GM12892 (cell line): ENCODE measurements at regions not wholly inside any gene's neighbourhood (a gene's known extent, or its start where the extent isn't known, plus 50 kb on each side); places are given as distances from the start of the nearest gene placed in this dataset.

Experiments
- DNase-seq: peaks from one replicate; pipeline ENCODE4 v3.0.0; 2011; ENCODE audit not compliant: insufficient read length
- FAIRE-seq: peaks from 2 replicates; lab custom pipeline; 2011; peaks lifted over from hg19 to GRCh38; lab: Jason Lieb, UNC
- POLR2A ChIP-seq: IDR thresholded peaks from 2 replicates; pipeline ENCODE4 v1.6.1; 2011; ENCODE audit warnings: low read depth, low read length, control low read depth
- POLR2AphosphoS5 ChIP-seq: IDR thresholded peaks from 2 replicates; pipeline ENCODE4 v1.6.1; 2011; ENCODE audit warnings: low read depth, low read length, control low read depth
- TAF1 ChIP-seq: IDR thresholded peaks from 2 replicates; pipeline ENCODE4 v1.6.1; 2011; ENCODE audit warnings: low read depth, mild to moderate bottlenecking, control low read depth, low read length, borderline replicate concordance

- TF ChIP-seq POLR2A (no peak), TAF1 (no peak), POLR2AphosphoS5 (no peak)
- no peak for FAIRE-seq
- DNase-seq, result no peak
These were observed 530.4 kb upstream of the MARCKS start for GRCh38 chr6:113326781-113327180.

GRCh38 chr6:113328886-113329381 lies 528.2 kb upstream of the MARCKS start:
- FAIRE-seq, result no peak
- TF ChIP-seq POLR2A (no peak), POLR2AphosphoS5 (no peak)
- DNase-seq, result no peak

- TF ChIP-seq TAF1 (no peak), POLR2A (no peak), POLR2AphosphoS5 (no peak)
- FAIRE-seq (no peak), DNase-seq (no peak)
These were observed 527.1 kb upstream of the MARCKS start for GRCh38 chr6:113329942-113330635.

GRCh38 chr6:113330636-113330946 lies 526.6 kb upstream of the MARCKS start:
- FAIRE-seq, result no peak
- DNase-seq, result no peak
- TF ChIP-seq POLR2A (no peak), POLR2AphosphoS5 (no peak), TAF1 (no peak)

- DNase-seq (no peak), FAIRE-seq (no peak)
- TF ChIP-seq POLR2AphosphoS5, result no peak
- TF ChIP-seq TAF1, result no peak
- no peak for TF ChIP-seq POLR2A
These were observed 526.1 kb upstream of the MARCKS start for GRCh38 chr6:113331021-113331420.

- FAIRE-seq (no peak), DNase-seq (no peak)
- no peak for TF ChIP-seq POLR2AphosphoS5
- no peak for TF ChIP-seq TAF1
These were observed 518.5 kb upstream of the MARCKS start for GRCh38 chr6:113338644-113339043.

- no peak for DNase-seq
- FAIRE-seq, result no peak
- no peak for TF ChIP-seq TAF1
- TF ChIP-seq POLR2A, result no peak
- TF ChIP-seq POLR2AphosphoS5, result no peak
These were observed 517.9 kb upstream of the MARCKS start for GRCh38 chr6:113339209-113339608.

GRCh38 chr6:113340371-113340770 lies 516.8 kb upstream of the MARCKS start:
- DNase-seq (no peak), FAIRE-seq (peak; percentile 17)
- TF ChIP-seq POLR2A (no peak), POLR2AphosphoS5 (no peak), TAF1 (no peak)

- no peak for DNase-seq
These were observed 513.2 kb upstream of the MARCKS start for GRCh38 chr6:113343940-113344339.

GRCh38 chr6:113344969-113345368 lies 512.2 kb upstream of the MARCKS start:
- DNase-seq (no peak), FAIRE-seq (no peak)
- TF ChIP-seq POLR2AphosphoS5 (no peak), TAF1 (no peak)

More at GRCh38 chr6:113343940-113344339, 513.2 kb upstream of the MARCKS start:
- TF ChIP-seq POLR2A, result no peak
- no peak for TF ChIP-seq TAF1
- TF ChIP-seq POLR2AphosphoS5, result no peak
- FAIRE-seq, result no peak

- DNase-seq (no peak), FAIRE-seq (no peak)
- TF ChIP-seq POLR2A (no peak), POLR2AphosphoS5 (no peak), TAF1 (no peak)
These were observed 509.7 kb upstream of the MARCKS start for GRCh38 chr6:113347436-113347835.

GRCh38 chr6:113350461-113350860 lies 506.7 kb upstream of the MARCKS start:
- no peak for FAIRE-seq
- TF ChIP-seq TAF1 (no peak), POLR2AphosphoS5 (no peak), POLR2A (no peak)
- DNase-seq, result no peak
